ENCODE measurements at regions not wholly inside any gene's neighbourhood (a gene's known extent, or its start where the extent isn't known, plus 50 kb on each side); places are given as distances from the start of the nearest gene placed in this dataset.

GRCh38 chr1:73056826-73057225 is 774.5 kb upstream of the NEGR1 start:
- DNase-seq = no peak
- Histone ChIP-seq H3K4me1 (ENCODE audit: insufficient read depth) (no peaks in the 10 kb centered on the region), H3K9me2 (ENCODE audit: insufficient read depth) (no peaks in the 10 kb centered on the region), H3K27ac (no peak overlapping the region), H4K20me1 (ENCODE audit: insufficient read depth) (no peaks in the 10 kb centered on the region), H3K79me2 (ENCODE audit: insufficient read depth) (no peaks in the 10 kb centered on the region), H3K36me3 (ENCODE audit: low read depth) (no peaks in the 10 kb centered on the region), H3K27me3 (replicated peaks; ENCODE audit: insufficient read depth) (no peaks in the 10 kb centered on the region), H3K4me2 (ENCODE audit: unreplicated experiment) (no peak overlapping the region), H3K9me3 (ENCODE audit: low read depth) (no peaks in the 10 kb centered on the region), H2AFZ (no peak overlapping the region), H3K9ac (no peak overlapping the region), H3F3A (ENCODE audit: insufficient read depth) (no peaks in the 10 kb centered on the region), H3K4me3 (no peak overlapping the region)
- WGBS, 2 experiments (ENCODE audit: low coverage in 1 of 2, low lambda C conversion rate in 2 of 2, missing lambda C conversion rate in 2 of 2) = 0 to 10% methylated on average over 1 of the region's 1 CpG
- TF ChIP-seq EZH2 (IDR thresholded peaks at IDR 0.05; ENCODE audit: insufficient read depth, poor library complexity, severe bottlenecking) = no peak
- no peak for TF ChIP-seq EZH2phosphoT487 (IDR thresholded peaks at IDR 0.05; ENCODE audit: insufficient read depth, low read depth)
- in situ Hi-C loops (cut with MboI) = no loop called here

DNA sequence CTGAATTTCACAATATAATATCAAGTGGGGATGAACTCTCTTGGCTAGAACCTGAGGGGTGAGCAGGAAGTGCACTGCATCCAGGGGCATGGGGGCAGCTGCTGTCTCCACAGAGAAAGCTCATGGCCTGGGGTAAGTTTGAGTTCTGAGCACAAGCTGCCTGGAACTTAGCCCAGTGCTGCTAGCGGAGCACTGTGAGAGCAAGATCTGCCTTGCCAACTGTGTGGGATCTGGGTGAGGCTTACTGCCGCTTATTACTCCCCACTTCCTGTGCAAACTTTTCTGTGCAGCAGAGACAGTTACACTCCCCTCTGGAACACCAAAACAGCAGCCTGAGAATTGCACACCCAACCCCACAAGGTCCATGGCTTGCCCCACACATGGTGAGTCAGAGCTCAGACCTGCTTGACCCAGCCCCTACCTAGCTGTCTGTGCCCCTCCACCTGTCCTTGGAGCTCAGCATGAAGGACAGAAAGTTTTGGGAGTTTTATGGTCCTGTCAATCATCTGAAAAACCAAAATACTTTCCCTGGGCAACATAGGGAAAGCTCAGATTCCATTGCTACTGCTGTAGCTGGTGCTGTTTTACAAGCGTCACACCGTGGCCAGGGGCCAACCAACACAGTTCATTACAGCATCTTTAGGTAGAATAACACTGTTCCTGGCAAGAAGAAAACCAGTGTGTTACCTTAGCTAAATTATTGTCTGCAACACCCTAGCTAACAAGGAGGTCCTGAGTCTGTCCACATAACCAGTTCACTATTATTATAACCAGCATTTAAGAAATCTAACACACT is 762.1 kb upstream of the NEGR1 start:
- Histone ChIP-seq H3K27ac (no peak overlapping the region), H3K79me2 (ENCODE audit: insufficient read depth) (no peaks in the 10 kb centered on the region), H3K4me1 (ENCODE audit: insufficient read depth) (no peaks in the 10 kb centered on the region), H3K4me3 (no peak overlapping the region), H3K4me2 (ENCODE audit: unreplicated experiment) (no peak overlapping the region), H4K20me1 (ENCODE audit: insufficient read depth) (no peaks in the 10 kb centered on the region), H3K9me2 (ENCODE audit: insufficient read depth) (no peaks in the 10 kb centered on the region), H2AFZ (no peak overlapping the region), H3K9ac (no peak overlapping the region), H3F3A (ENCODE audit: insufficient read depth) (no peaks in the 10 kb centered on the region), H3K27me3 (replicated peaks; ENCODE audit: insufficient read depth) (no peaks in the 10 kb centered on the region), H3K9me3 (ENCODE audit: low read depth) (no peaks in the 10 kb centered on the region), H3K36me3 (ENCODE audit: low read depth) (no peaks in the 10 kb centered on the region)
- WGBS, 2 experiments (ENCODE audit: low coverage in 1 of 2, low lambda C conversion rate in 2 of 2, missing lambda C conversion rate in 2 of 2) = 18 to 37% methylated on average over 4 of the region's 4 CpGs
- in situ Hi-C loops (cut with MboI) = no loop called here
- TF ChIP-seq EZH2phosphoT487 (IDR thresholded peaks at IDR 0.05; ENCODE audit: insufficient read depth, low read depth) (no peak), EZH2 (IDR thresholded peaks at IDR 0.05; ENCODE audit: insufficient read depth, poor library complexity, severe bottlenecking) (no peak)
- no peak for DNase-seq

DNA sequence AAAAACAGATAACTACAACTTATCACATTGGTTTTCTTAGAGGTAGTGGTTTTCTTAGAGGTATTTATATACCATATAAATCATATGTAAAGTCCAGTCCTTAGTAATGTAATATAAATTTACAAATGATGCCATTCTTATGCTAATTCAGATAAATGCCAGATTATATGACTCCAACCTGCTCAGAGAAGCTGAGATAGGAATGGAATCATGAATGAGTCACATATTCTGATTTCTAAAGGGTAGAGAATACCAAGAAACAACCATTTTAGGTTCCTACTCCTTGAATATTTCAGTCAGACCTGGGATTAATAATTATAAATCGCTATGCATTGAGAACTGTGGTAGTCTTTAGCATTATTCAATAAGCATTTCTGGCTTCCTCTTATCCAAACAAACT is 760.1 kb upstream of the NEGR1 start:
- no peaks in the 10 kb centered on the region for H4K20me1 ChIP-seq (ENCODE audit: insufficient read depth)
- no peaks in the 10 kb centered on the region for H3K79me2 ChIP-seq (ENCODE audit: insufficient read depth)
- in situ Hi-C loops (cut with MboI) = no loop called here
- DNase-seq = no peak
- no peaks in the 10 kb centered on the region for H3K36me3 ChIP-seq (ENCODE audit: low read depth)
- H3K9me3 ChIP-seq (ENCODE audit: low read depth) = no peaks in the 10 kb centered on the region
- no peak for TF ChIP-seq EZH2phosphoT487 (IDR thresholded peaks at IDR 0.05; ENCODE audit: insufficient read depth, low read depth)
- TF ChIP-seq EZH2 (IDR thresholded peaks at IDR 0.05; ENCODE audit: insufficient read depth, poor library complexity, severe bottlenecking) = no peak
- H3K9me2 ChIP-seq (ENCODE audit: insufficient read depth) = no peaks in the 10 kb centered on the region
- H3K4me1 ChIP-seq (ENCODE audit: insufficient read depth) = no peaks in the 10 kb centered on the region
- no peak overlapping the region for H3K4me2 ChIP-seq (ENCODE audit: unreplicated experiment)
- no peak overlapping the region for H2AFZ ChIP-seq
- 8 to 19% methylated on average over 1 of the region's 1 CpG for WGBS, 2 experiments (ENCODE audit: low coverage in 1 of 2, low lambda C conversion rate in 2 of 2, missing lambda C conversion rate in 2 of 2)
- no peak overlapping the region for H3K27ac ChIP-seq
- no peaks in the 10 kb centered on the region for H3K27me3 ChIP-seq (replicated peaks; ENCODE audit: insufficient read depth)
- H3K4me3 ChIP-seq = no peak overlapping the region
- no peak overlapping the region for H3K9ac ChIP-seq
- H3F3A ChIP-seq (ENCODE audit: insufficient read depth) = no peaks in the 10 kb centered on the region

DNA sequence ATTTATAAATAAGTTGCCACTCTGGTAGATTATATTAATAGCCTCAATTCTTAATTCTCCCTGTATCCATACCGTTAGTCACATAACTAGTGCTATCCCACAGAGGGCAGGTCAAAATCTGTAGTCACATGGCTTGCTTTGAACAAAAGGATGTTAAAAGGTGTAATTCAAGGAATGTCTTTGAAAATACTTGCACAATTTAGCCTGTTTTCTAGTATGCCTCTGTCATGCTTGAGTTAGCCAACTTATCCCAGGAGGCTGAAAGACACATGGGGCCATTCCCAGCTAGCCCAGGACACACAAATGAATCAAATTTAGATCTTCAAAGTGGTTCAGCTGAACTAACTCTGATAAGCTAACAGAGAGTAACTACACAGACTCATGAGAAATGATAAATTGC is 758.5 kb upstream of the NEGR1 start:
- H4K20me1 ChIP-seq (ENCODE audit: insufficient read depth) = no peaks in the 10 kb centered on the region
- H3K4me2 ChIP-seq (ENCODE audit: unreplicated experiment) = no peak overlapping the region
- H3K9me3 ChIP-seq (ENCODE audit: low read depth) = no peaks in the 10 kb centered on the region
- DNase-seq = no peak
- H2AFZ ChIP-seq = no peak overlapping the region
- no peak overlapping the region for H3K27ac ChIP-seq
- in situ Hi-C loops (cut with MboI) = no loop called here
- TF ChIP-seq EZH2phosphoT487 (IDR thresholded peaks at IDR 0.05; ENCODE audit: insufficient read depth, low read depth) (no peak), EZH2 (IDR thresholded peaks at IDR 0.05; ENCODE audit: insufficient read depth, poor library complexity, severe bottlenecking) (no peak)
- no peaks in the 10 kb centered on the region for H3K9me2 ChIP-seq (ENCODE audit: insufficient read depth)
- no peaks in the 10 kb centered on the region for H3K4me1 ChIP-seq (ENCODE audit: insufficient read depth)
- H3K4me3 ChIP-seq = no peak overlapping the region
- WGBS, 2 experiments (ENCODE audit: low coverage in 1 of 2, low lambda C conversion rate in 2 of 2, missing lambda C conversion rate in 2 of 2) = 15 to 23% methylated on average over 1 of the region's 1 CpG
- H3K9ac ChIP-seq = no peak overlapping the region
- no peaks in the 10 kb centered on the region for H3F3A ChIP-seq (ENCODE audit: insufficient read depth)
- no peaks in the 10 kb centered on the region for H3K36me3 ChIP-seq (ENCODE audit: low read depth)
- no peaks in the 10 kb centered on the region for H3K79me2 ChIP-seq (ENCODE audit: insufficient read depth)
- H3K27me3 ChIP-seq (replicated peaks; ENCODE audit: insufficient read depth) = no peaks in the 10 kb centered on the region
